Neuronal stem cell (in vitro differentiated cells): ENCODE measurements at regions not wholly inside any gene's neighbourhood (a gene's known extent, or its start where the extent isn't known, plus 50 kb on each side); places are given as distances from the start of the nearest gene placed in this dataset.

Experiments
- DNase-seq: peaks from one replicate; pipeline ENCODE4 v3.0.0-alpha.2; 2013; ENCODE audit warnings: low spot score
- H2AFZ ChIP-seq: one replicate; pipeline ENCODE4 v1.6.1; 2013; ENCODE audit warnings: mild to moderate bottlenecking, low read length, inconsistent platforms
- H2AK5ac ChIP-seq: 2 replicates; pipeline ENCODE4 v1.6.1; 2013; ENCODE audit warnings: low read depth, mild to moderate bottlenecking, inconsistent platforms, low read length, moderate library complexity, mixed read lengths
- H2BK120ac ChIP-seq: 2 replicates; pipeline ENCODE4 v1.6.1; 2013; ENCODE audit warnings: low read depth, mild to moderate bottlenecking, inconsistent platforms, low read length, moderate library complexity, mixed read lengths
- H2BK12ac ChIP-seq: one replicate; pipeline ENCODE4 v1.6.1; 2013; ENCODE audit warnings: low read length, inconsistent platforms
- H2BK15ac ChIP-seq: 2 replicates; pipeline ENCODE4 v1.6.1; 2013; ENCODE audit warnings: mild to moderate bottlenecking, low read length, inconsistent platforms, mixed read lengths
- H2BK5ac ChIP-seq: one replicate; pipeline ENCODE4 v1.6.1; 2013; ENCODE audit warnings: inconsistent platforms, mild to moderate bottlenecking, low read length, moderate library complexity
- H3K14ac ChIP-seq: one replicate; pipeline ENCODE4 v1.6.1; 2013; ENCODE audit warnings: low read length, inconsistent platforms
- H3K18ac ChIP-seq: 2 replicates; pipeline ENCODE4 v1.6.1; 2013; ENCODE audit warnings: low read length, inconsistent platforms
- H3K23ac ChIP-seq: 2 replicates; pipeline ENCODE4 v1.6.1; 2013; ENCODE audit warnings: low read depth, mild to moderate bottlenecking, mixed read lengths, low read length, inconsistent platforms; ENCODE audit not compliant: poor library complexity
- H3K27ac ChIP-seq: replicated peaks from 3 replicates; pipeline ENCODE4 v1.5.1; 2013; ENCODE audit warnings: low read length, inconsistent platforms
- H3K27me3 ChIP-seq, 3 experiments: 2 replicates each; pipeline ENCODE4 v1.6.1; 2013; ENCODE audit warnings: low read length in 3 of 3, mild to moderate bottlenecking in 2 of 3, inconsistent platforms in 1 of 3, low read depth in 1 of 3, mixed read lengths in 1 of 3, moderate library complexity in 1 of 3; ENCODE audit not compliant: control insufficient read depth in 3 of 3, insufficient read depth in 3 of 3
- H3K36me3 ChIP-seq, 2 donors: replicated peaks in 1 of 2; 2 replicates each; pipeline ENCODE4 v1.6.1; 2013; ENCODE audit warnings: low read length in 2 of 2; ENCODE audit not compliant: control insufficient read depth in 2 of 2, insufficient read depth in 2 of 2
- H3K4ac ChIP-seq: 2 replicates; pipeline ENCODE4 v1.6.1; 2013; ENCODE audit warnings: inconsistent platforms, mild to moderate bottlenecking, low read length, moderate library complexity
- H3K4me1 ChIP-seq, 2 donors: 1 replicate in 1 of 2; 2 replicates in 1 of 2; pipeline ENCODE4 v1.6.1; 2013; ENCODE audit warnings: low read length in 2 of 2, low read depth in 1 of 2; ENCODE audit not compliant: control insufficient read depth in 2 of 2, insufficient read depth in 1 of 2
- H3K4me2 ChIP-seq: one replicate; pipeline ENCODE4 v1.6.1; 2013; ENCODE audit warnings: mild to moderate bottlenecking, low read length, inconsistent platforms; ENCODE audit not compliant: insufficient read depth, poor library complexity, severe bottlenecking
- H3K4me3 ChIP-seq, 2 donors: 2 replicates each; pipeline ENCODE4 v1.5.1; 2013; ENCODE audit warnings: low read length in 2 of 2, mild to moderate bottlenecking in 2 of 2, inconsistent platforms in 1 of 2, moderate library complexity in 1 of 2
- H3K79me1 ChIP-seq: one replicate; pipeline ENCODE4 v1.6.1; 2013; ENCODE audit warnings: low read depth, mild to moderate bottlenecking, inconsistent platforms, low read length, moderate library complexity
- H3K9ac ChIP-seq: one replicate; pipeline ENCODE4 v1.6.1; 2013; ENCODE audit warnings: mild to moderate bottlenecking, low read depth, low read length, inconsistent platforms; ENCODE audit not compliant: poor library complexity
- H3K9me3 ChIP-seq, 2 donors: replicated peaks in 1 of 2; 2 replicates each; pipeline versions ENCODE3 to v1.6.1; 2013; ENCODE audit warnings: low read length in 2 of 2, mild to moderate bottlenecking in 2 of 2, inconsistent platforms in 1 of 2, low read depth in 1 of 2, mixed read lengths in 1 of 2, moderate library complexity in 1 of 2; ENCODE audit not compliant: control insufficient read depth in 2 of 2, insufficient read depth in 1 of 2
- H4K8ac ChIP-seq: one replicate; pipeline ENCODE4 v1.6.1; 2013; ENCODE audit warnings: low read depth, mild to moderate bottlenecking, inconsistent platforms, low read length, moderate library complexity
- H4K91ac ChIP-seq: one replicate; pipeline ENCODE4 v1.6.1; 2013; ENCODE audit warnings: low read length, low read depth, mild to moderate bottlenecking, inconsistent platforms; ENCODE audit not compliant: poor library complexity
- WGBS, 2 donors: extraction: QIAGEN DNeasy Blood & Tissue Kit; methylation state at CpG; one replicate each; pipeline ENCODE4 v1.1.7; 2013; ENCODE audit warnings: missing lambda C conversion rate in 2 of 2, mixed read lengths in 1 of 2; ENCODE audit not compliant: insufficient read length in 2 of 2, insufficient replicate concordance in 1 of 2; ENCODE audit errors: extremely low coverage in 2 of 2; 5-methylcytosine and 5-hydroxymethylcytosine counted together

DNA sequence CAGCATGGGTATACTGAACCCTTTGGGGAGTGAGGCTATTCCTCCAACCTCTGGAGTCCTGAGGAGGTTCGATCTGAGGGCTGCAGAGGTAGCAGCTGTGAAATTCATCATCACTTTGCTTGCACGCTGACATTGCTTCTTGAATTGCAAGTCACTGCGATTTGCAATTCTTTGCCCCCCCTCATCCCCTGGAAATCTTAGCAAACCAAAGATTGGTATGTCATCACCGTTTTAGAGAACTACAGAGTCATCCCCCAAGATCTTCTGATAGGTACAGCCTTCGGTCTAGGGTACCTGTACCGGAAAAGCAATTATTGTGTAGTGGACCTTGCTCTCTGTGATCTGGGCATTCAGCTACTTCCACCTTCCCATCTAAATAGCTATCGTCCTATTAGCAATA, 192.6 kb downstream of the KLF6 start:
- Histone ChIP-seq H2BK15ac (no peak overlapping the region), H3K36me3 (no peaks in the 10 kb centered on the region), H3K79me1 (no peaks in the 10 kb centered on the region), H3K4me1 (peaks cover 0 to 4% of the 10 kb centered on the region in 2 donors), H2BK5ac (no peak overlapping the region), H2BK12ac (no peak overlapping the region), H3K14ac (no peak overlapping the region), H4K91ac (no peak overlapping the region), H3K9me3 (no peaks in the 10 kb centered on the region), H2BK120ac (no peak overlapping the region), H3K27ac (no peak overlapping the region), H3K4ac (no peak overlapping the region), H3K18ac (no peak overlapping the region), H2AFZ (no peak overlapping the region), H3K9ac (no peak overlapping the region), H3K23ac (no peak overlapping the region), H3K4me2 (no peak overlapping the region), H3K4me3 (no peak overlapping the region), H3K27me3 (no peaks in the 10 kb centered on the region), H2AK5ac (no peak overlapping the region), H4K8ac (no peak overlapping the region)
- no CpG with 5 or more reads among the region's 7 CpGs for WGBS, 2 donors
- DNase-seq, result no peak

DNA sequence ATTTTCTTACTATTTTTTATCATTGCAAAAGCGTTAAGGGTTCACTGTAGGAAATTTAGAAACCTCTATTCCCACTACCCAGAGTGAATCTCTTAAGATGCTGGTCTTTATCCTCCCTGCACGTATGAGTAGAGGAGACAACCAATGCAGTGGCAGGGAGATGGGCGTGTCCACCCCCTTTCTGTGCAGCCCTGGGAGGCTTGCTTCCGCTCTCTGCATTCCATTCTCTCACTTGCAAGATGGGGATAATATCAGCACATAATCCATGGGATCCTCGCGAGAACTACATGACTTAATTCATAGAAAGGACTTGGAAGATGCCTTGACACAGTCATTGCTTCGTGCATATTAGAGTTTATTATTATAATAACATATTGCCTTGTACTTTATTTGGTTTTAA, 196.2 kb downstream of the KLF6 start:
- Histone ChIP-seq H2BK5ac (no peak overlapping the region), H2BK12ac (no peak overlapping the region), H3K79me1 (no peaks in the 10 kb centered on the region), H3K27me3 (no peaks in the 10 kb centered on the region), H3K9me3 (no peaks in the 10 kb centered on the region), H2BK15ac (no peak overlapping the region), H3K4me2 (no peak overlapping the region), H3K9ac (no peak overlapping the region), H3K18ac (no peak overlapping the region), H3K4ac (no peak overlapping the region), H2BK120ac (no peak overlapping the region), H2AK5ac (no peak overlapping the region), H3K14ac (no peak overlapping the region), H3K4me1 (peaks cover 0 to 4% of the 10 kb centered on the region in 2 donors), H4K8ac (no peak overlapping the region), H2AFZ (no peak overlapping the region), H3K36me3 (no peaks in the 10 kb centered on the region), H3K27ac (no peak overlapping the region), H3K23ac (no peak overlapping the region), H3K4me3 (no peak overlapping the region), H4K91ac (no peak overlapping the region)
- DNase-seq, result no peak
- WGBS, 2 donors, result no CpG with 5 or more reads among the region's 7 CpGs

GRCh38 chr10:3588346-3588745, 196.7 kb downstream of the KLF6 start:
- Histone ChIP-seq H2AFZ (no peak overlapping the region), H4K91ac (no peak overlapping the region), H3K4me3 (no peak overlapping the region), H2BK5ac (no peak overlapping the region), H4K8ac (no peak overlapping the region), H3K4me2 (no peak overlapping the region), H2AK5ac (no peak overlapping the region), H3K18ac (no peak overlapping the region), H3K79me1 (no peaks in the 10 kb centered on the region), H3K9me3 (no peaks in the 10 kb centered on the region), H2BK12ac (no peak overlapping the region), H3K23ac (no peak overlapping the region), H3K36me3 (no peaks in the 10 kb centered on the region), H3K9ac (no peak overlapping the region), H2BK15ac (no peak overlapping the region), H3K14ac (no peak overlapping the region), H3K4ac (no peak overlapping the region), H3K27ac (no peak overlapping the region), H2BK120ac (no peak overlapping the region), H3K4me1 (peaks cover 0 to 4% of the 10 kb centered on the region in 2 donors), H3K27me3 (no peaks in the 10 kb centered on the region)
- WGBS, 2 donors, result no CpG with 5 or more reads among the region's 7 CpGs
- DNase-seq, result no peak

- Histone ChIP-seq H3K79me1 (no peaks in the 10 kb centered on the region), H3K4me3 (no peak overlapping the region), H3K14ac (no peak overlapping the region), H2AK5ac (no peak overlapping the region), H3K27ac (no peak overlapping the region), H3K9ac (no peak overlapping the region), H2BK5ac (no peak overlapping the region), H4K91ac (no peak overlapping the region), H2BK12ac (no peak overlapping the region), H3K36me3 (no peaks in the 10 kb centered on the region), H3K18ac (peak overlapping the region; percentile 65), H3K27me3 (no peaks in the 10 kb centered on the region), H2BK120ac (no peak overlapping the region), H3K23ac (no peak overlapping the region), H3K9me3 (no peaks in the 10 kb centered on the region), H2AFZ (peak overlapping the region; percentile 62), H3K4ac (no peak overlapping the region), H3K4me2 (no peak overlapping the region), H4K8ac (no peak overlapping the region), H3K4me1 (peaks cover 0 to 4% of the 10 kb centered on the region in 2 donors), H2BK15ac (no peak overlapping the region)
- WGBS, 2 donors, result no CpG with 5 or more reads among the region's 22 CpGs
- no peak for DNase-seq
Measured at GRCh38 chr10:3584926-3585784, 199.9 kb downstream of the KLF6 start.
